SK-N-SH treated with all-trans-retinoic acid at 6 μM for 48 hours (cell line): ENCODE measurements at regions not wholly inside any gene's neighbourhood (a gene's known extent, or its start where the extent isn't known, plus 50 kb on each side); places are given as distances from the start of the nearest gene placed in this dataset.

Source experiments
- ATAC-seq: fragments of 200-7000 bp; cut with Tn5 transposase; 3 replicates; pipeline ENCODE4 v1.9.1; 2020; ENCODE audit warnings: mild to moderate bottlenecking, moderate library complexity
- ARNTL ChIP-seq: fragments of 450-650 bp; formaldehyde crosslinking; IDR thresholded peaks from 2 replicates; pipeline ENCODE4 v1.5.0; 2020; ENCODE audit warnings: low read depth, mild to moderate bottlenecking, moderate library complexity, borderline replicate concordance
- CREB5 ChIP-seq: fragments of 250-450 bp; sonication (Bioruptor Pico); IDR thresholded peaks from 2 replicates; pipeline ENCODE4 v1.5.1; 2020; ENCODE audit warnings: low read depth, mild to moderate bottlenecking, moderate library complexity
- CSDC2 ChIP-seq: fragments of 250-450 bp; sonication (Bioruptor Pico); IDR thresholded peaks from 2 replicates; pipeline ENCODE4 v1.5.0; 2020; ENCODE audit warnings: mild to moderate bottlenecking, moderate library complexity
- CSRNP3 ChIP-seq: fragments of 250-450 bp; sonication (Bioruptor Pico); IDR thresholded peaks from 2 replicates; pipeline ENCODE4 v1.5.1; 2021; ENCODE audit warnings: mild to moderate bottlenecking, moderate library complexity
- ESRRG ChIP-seq: fragments of 250-450 bp; sonication (Bioruptor Pico); IDR thresholded peaks from 2 replicates; pipeline ENCODE4 v1.6.1; 2021; ENCODE audit warnings: mild to moderate bottlenecking
- GLIS3 ChIP-seq: fragments of 250-450 bp; sonication (Bioruptor Pico); IDR thresholded peaks from 2 replicates; pipeline ENCODE4 v1.5.0; 2020; ENCODE audit warnings: mild to moderate bottlenecking, moderate library complexity
- PATZ1 ChIP-seq: fragments of 250-450 bp; sonication (Bioruptor Pico); IDR thresholded peaks from 2 replicates; pipeline ENCODE4 v1.8.0; 2020; ENCODE audit warnings: mild to moderate bottlenecking, moderate library complexity, borderline replicate concordance
- POU6F1 ChIP-seq: fragments of 250-450 bp; sonication (Bioruptor Pico); IDR thresholded peaks from 2 replicates; pipeline ENCODE4 v1.8.0; 2021; ENCODE audit warnings: low read depth, mild to moderate bottlenecking, moderate library complexity, borderline replicate concordance
- PPARA ChIP-seq: fragments of 250-450 bp; sonication (Bioruptor Pico); IDR thresholded peaks from 2 replicates; pipeline ENCODE4 v1.5.0; 2020; ENCODE audit warnings: mild to moderate bottlenecking, borderline replicate concordance
- TCF4 ChIP-seq: fragments of 250-450 bp; sonication (Bioruptor Pico); IDR thresholded peaks from 2 replicates; pipeline ENCODE4 v1.8.0; 2021; ENCODE audit warnings: mild to moderate bottlenecking, moderate library complexity, borderline replicate concordance
- TOX ChIP-seq: fragments of 250-450 bp; sonication (Bioruptor Pico); IDR thresholded peaks from 2 replicates; pipeline ENCODE4 v1.8.0; 2021; ENCODE audit warnings: mild to moderate bottlenecking, moderate library complexity, borderline replicate concordance
- TSHZ2 ChIP-seq: fragments of 250-450 bp; sonication (Bioruptor Pico); IDR thresholded peaks from 2 replicates; pipeline ENCODE4 v1.5.0; 2020; ENCODE audit warnings: mild to moderate bottlenecking, moderate library complexity
- ZC3H10 ChIP-seq: fragments of 250-450 bp; sonication (Bioruptor Pico); IDR thresholded peaks from 2 replicates; pipeline ENCODE4 v1.5.1; 2021; ENCODE audit warnings: mild to moderate bottlenecking, moderate library complexity
- ZFP3 ChIP-seq: fragments of 250-450 bp; sonication (Bioruptor Pico); IDR thresholded peaks from 2 replicates; pipeline ENCODE4 v1.5.0; 2020; ENCODE audit warnings: mild to moderate bottlenecking, moderate library complexity
- ZNF70 ChIP-seq: fragments of 450-650 bp; formaldehyde crosslinking; IDR thresholded peaks from 2 replicates; pipeline ENCODE4 v1.5.0; 2020; ENCODE audit warnings: mild to moderate bottlenecking, moderate library complexity
- ZNF8 ChIP-seq: fragments of 450-650 bp; formaldehyde crosslinking; IDR thresholded peaks from 2 replicates; pipeline ENCODE4 v1.5.0; 2020; ENCODE audit warnings: mild to moderate bottlenecking, moderate library complexity

GRCh38 chr2:215705281-215705680 is 269.4 kb upstream of the FN1 start:
- no peak for ATAC-seq
- TF ChIP-seq ZFP3 (CRISPR knock-in tag) (no peak), ZC3H10 (CRISPR knock-in tag) (no peak), POU6F1 (CRISPR knock-in tag) (no peak), TOX (no peak), ZNF70 (CRISPR knock-in tag) (no peak), TCF4 (CRISPR knock-in tag) (no peak), PPARA (CRISPR knock-in tag) (no peak), CSRNP3 (CRISPR knock-in tag) (no peak), ESRRG (CRISPR knock-in tag) (no peak), CSDC2 (CRISPR knock-in tag) (no peak), CREB5 (CRISPR knock-in tag) (no peak), TSHZ2 (CRISPR knock-in tag) (no peak), ZNF8 (CRISPR knock-in tag) (no peak), PATZ1 (CRISPR knock-in tag) (no peak)

GRCh38 chr2:215702116-215702902 is 266.4 kb upstream of the FN1 start:
- TF ChIP-seq ZNF8 (CRISPR knock-in tag) = no peak
- TF ChIP-seq POU6F1 (CRISPR knock-in tag) = no peak
- TF ChIP-seq ZFP3 (CRISPR knock-in tag) = no peak
- no peak for TF ChIP-seq GLIS3 (CRISPR knock-in tag)
- TF ChIP-seq PATZ1 (CRISPR knock-in tag) = no peak
- no peak for TF ChIP-seq TCF4 (CRISPR knock-in tag)
- TF ChIP-seq ESRRG (CRISPR knock-in tag) = no peak
- no peak for TF ChIP-seq ZNF70 (CRISPR knock-in tag)
- TF ChIP-seq CSDC2 (CRISPR knock-in tag) = no peak
- no peak for TF ChIP-seq ARNTL (CRISPR knock-in tag)
- TF ChIP-seq, all 23 proteins: peak for 0
- no peak for ATAC-seq
